HEK293T (cell line): ENCODE measurements at regions not wholly inside any gene's neighbourhood (a gene's known extent, or its start where the extent isn't known, plus 50 kb on each side); places are given as distances from the start of the nearest gene placed in this dataset.

Experiments used
- ARNT ChIP-seq: fragments of 450-650 bp; IDR thresholded peaks from 2 replicates; pipeline ENCODE4 v1.6.1; 2017; ENCODE audit warnings: mild to moderate bottlenecking
- BHLHE40 ChIP-seq: fragments of 450-650 bp; IDR thresholded peaks from 2 replicates; pipeline ENCODE4 v1.6.1; 2016; ENCODE audit warnings: mild to moderate bottlenecking, moderate library complexity, borderline replicate concordance
- CTBP1 ChIP-seq: fragments of 450-650 bp; IDR thresholded peaks from 2 replicates; pipeline ENCODE4 v1.6.1; 2016; ENCODE audit warnings: borderline replicate concordance
- ELF4 ChIP-seq: fragments of 450-650 bp; IDR thresholded peaks from 2 replicates; pipeline ENCODE4 v1.6.1; 2017; ENCODE audit warnings: antibody characterized with exemption
- FOXA1 ChIP-seq: fragments of 450-650 bp; IDR thresholded peaks from 2 replicates; pipeline ENCODE4 v1.6.1; 2016; ENCODE audit warnings: mild to moderate bottlenecking
- FOXK2 ChIP-seq: fragments of 450-650 bp; IDR thresholded peaks from 2 replicates; pipeline ENCODE4 v1.6.1; 2016; ENCODE audit warnings: mild to moderate bottlenecking
- FOXM1 ChIP-seq: fragments of 450-650 bp; IDR thresholded peaks from 2 replicates; pipeline ENCODE4 v1.6.1; 2017; ENCODE audit warnings: mild to moderate bottlenecking, borderline replicate concordance
- L3MBTL2 ChIP-seq: fragments of 450-650 bp; conservative IDR thresholded peaks from 2 replicates; pipeline ENCODE4 v1.6.1; 2016; ENCODE audit warnings: mild to moderate bottlenecking
- LEF1 ChIP-seq: fragments of 450-650 bp; IDR thresholded peaks from 2 replicates; pipeline ENCODE4 v1.6.1; 2017; ENCODE audit warnings: mild to moderate bottlenecking, borderline replicate concordance
- NFRKB ChIP-seq: fragments of 450-650 bp; IDR thresholded peaks from 2 replicates; pipeline ENCODE4 v1.6.1; 2016; ENCODE audit warnings: mild to moderate bottlenecking, moderate library complexity
- SP1 ChIP-seq: fragments of 450-650 bp; IDR thresholded peaks from 2 replicates; pipeline ENCODE4 v1.6.1; 2017
- SUZ12 ChIP-seq: fragments of 450-650 bp; IDR thresholded peaks from 2 replicates; pipeline ENCODE4 v1.6.1; 2016; ENCODE audit warnings: mild to moderate bottlenecking
- TARDBP ChIP-seq: fragments of 450-650 bp; IDR thresholded peaks from 2 replicates; pipeline ENCODE4 v1.6.1; 2016
- TF ChIP-seq, protein P1 (sequence below): fragments of 450-650 bp; IDR thresholded peaks from 2 replicates; pipeline ENCODE4 v1.6.1; 2016

DNA sequence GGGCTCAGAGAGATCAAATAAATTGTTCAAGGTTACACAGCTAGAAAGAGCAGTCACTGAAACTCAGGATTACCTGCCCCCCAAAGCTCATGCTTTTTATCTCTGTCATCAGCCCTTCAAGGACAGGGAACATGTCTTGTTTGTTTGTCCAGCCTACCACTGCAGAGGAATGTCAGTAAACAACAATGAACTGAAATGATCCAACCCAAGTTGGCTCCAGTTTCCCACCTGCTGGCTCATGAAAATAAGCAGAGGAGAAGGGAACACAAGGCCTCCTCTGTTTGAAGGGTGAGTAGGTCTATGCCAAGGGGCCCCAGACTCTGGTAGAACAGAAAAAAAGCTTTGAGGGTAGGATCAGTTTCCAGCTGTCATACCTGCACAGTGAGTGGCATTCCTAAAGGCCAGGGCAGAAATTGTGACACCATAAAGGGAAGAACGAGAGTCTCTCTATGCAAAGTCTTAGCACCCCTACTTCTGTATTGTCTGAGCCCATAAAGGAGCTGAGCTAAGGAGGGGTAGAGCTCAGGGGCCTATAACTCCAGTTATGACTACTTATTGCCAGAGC lies 115.2 kb downstream of the TRIM36 start:
- TF ChIP-seq SUZ12 (no peak), TARDBP (no peak), FOXA1 (no peak), FOXM1 (no peak), NFRKB (no peak), ELF4 (no peak), ARNT (no peak), SP1 (no peak), L3MBTL2 (no peak), CTBP1 (no peak), BHLHE40 (no peak), FOXK2 (no peak), LEF1 (no peak)
- TF ChIP-seq, protein P1, sequence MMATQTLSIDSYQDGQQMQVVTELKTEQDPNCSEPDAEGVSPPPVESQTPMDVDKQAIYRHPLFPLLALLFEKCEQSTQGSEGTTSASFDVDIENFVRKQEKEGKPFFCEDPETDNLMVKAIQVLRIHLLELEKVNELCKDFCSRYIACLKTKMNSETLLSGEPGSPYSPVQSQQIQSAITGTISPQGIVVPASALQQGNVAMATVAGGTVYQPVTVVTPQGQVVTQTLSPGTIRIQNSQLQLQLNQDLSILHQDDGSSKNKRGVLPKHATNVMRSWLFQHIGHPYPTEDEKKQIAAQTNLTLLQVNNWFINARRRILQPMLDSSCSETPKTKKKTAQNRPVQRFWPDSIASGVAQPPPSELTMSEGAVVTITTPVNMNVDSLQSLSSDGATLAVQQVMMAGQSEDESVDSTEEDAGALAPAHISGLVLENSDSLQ: no peak
